HG03565 (cell line): ENCODE measurements at regions not wholly inside any gene's neighbourhood (a gene's known extent, or its start where the extent isn't known, plus 50 kb on each side); places are given as distances from the start of the nearest gene placed in this dataset.
"Not testable (repeated sequence)": the region's sequence is repeated elsewhere in the genome, so short reads cannot be mapped to it uniquely, and the experiment has no call there.

Experiments used
- ATAC-seq: cut with Tn5 transposase; IDR thresholded peaks from one replicate; pipeline ENCODE4 v1.9.1; 2021; ENCODE audit warnings: mild to moderate bottlenecking, moderate library complexity; ENCODE audit not compliant: unreplicated experiment

GRCh38 chrY:3037471-3037870 is 102.3 kb downstream of the ZFY start:
- no peak for ATAC-seq

GRCh38 chrY:3040415-3040814 is 105.2 kb downstream of the ZFY start:
- no peak for ATAC-seq

- no peak for ATAC-seq
Measured at GRCh38 chrY:3041985-3042384, 106.8 kb downstream of the ZFY start.

- no peak for ATAC-seq
Measured at GRCh38 chrY:3042901-3043300, 107.7 kb downstream of the ZFY start.

- no peak for ATAC-seq
Measured at GRCh38 chrY:3045048-3045447, 109.9 kb downstream of the ZFY start.

GRCh38 chrY:3055496-3055895 is 120.3 kb downstream of the ZFY start:
- not testable (repeated sequence) for ATAC-seq

- not testable (repeated sequence) for ATAC-seq
Measured at GRCh38 chrY:3058342-3058741, 123.2 kb downstream of the ZFY start.

GRCh38 chrY:3060671-3061070 is 125.5 kb downstream of the ZFY start:
- ATAC-seq = not testable (repeated sequence)

- ATAC-seq = not testable (repeated sequence)
Measured at GRCh38 chrY:3088149-3088548, 153.0 kb downstream of the ZFY start.

GRCh38 chrY:3108674-3109073 is 173.5 kb downstream of the ZFY start:
- ATAC-seq = not testable (repeated sequence)

GRCh38 chrY:3120234-3120633 is 185.1 kb downstream of the ZFY start:
- ATAC-seq = peak; percentile 93

GRCh38 chrY:3120716-3121115 is 185.5 kb downstream of the ZFY start:
- peak; percentile 35 for ATAC-seq

GRCh38 chrY:3123482-3123881 is 188.3 kb downstream of the ZFY start:
- not testable (repeated sequence) for ATAC-seq

GRCh38 chrY:3171074-3171473 is 235.9 kb downstream of the ZFY start:
- not testable (repeated sequence) for ATAC-seq

GRCh38 chrY:3195035-3195434 is 259.9 kb downstream of the ZFY start:
- not testable (repeated sequence) for ATAC-seq

GRCh38 chrY:3202287-3202686 is 267.1 kb downstream of the ZFY start:
- ATAC-seq = not testable (repeated sequence)

- not testable (repeated sequence) for ATAC-seq
Measured at GRCh38 chrY:3206733-3207132, 271.6 kb downstream of the ZFY start.

- not testable (repeated sequence) for ATAC-seq
Measured at GRCh38 chrY:3213183-3213582, 278.0 kb downstream of the ZFY start.

GRCh38 chrY:3218134-3218533 is 283.0 kb downstream of the ZFY start:
- not testable (repeated sequence) for ATAC-seq

GRCh38 chrY:3218559-3218958 is 283.4 kb downstream of the ZFY start:
- not testable (repeated sequence) for ATAC-seq

- not testable (repeated sequence) for ATAC-seq
Measured at GRCh38 chrY:3262911-3263310, 316.0 kb upstream of the TGIF2LY start.

- ATAC-seq = not testable (repeated sequence)
Measured at GRCh38 chrY:3288063-3288462, 290.8 kb upstream of the TGIF2LY start.

- ATAC-seq = not testable (repeated sequence)
Measured at GRCh38 chrY:3297235-3297634, 281.6 kb upstream of the TGIF2LY start.
